Pancreas (tissue), 10 donors: ENCODE measurements at regions not wholly inside any gene's neighbourhood (a gene's known extent, or its start where the extent isn't known, plus 50 kb on each side); places are given as distances from the start of the nearest gene placed in this dataset.

Experiments
- ATAC-seq, 4 donors: fragments of 200-7000 bp; cut with Tn5 transposase; one replicate each; pipeline versions ENCODE4 v1.8.0 to v1.9.1; 2020; ENCODE audit warnings: mild to moderate bottlenecking in 4 of 4, moderate library complexity in 4 of 4
- DNase-seq, 6 donors: peaks; one replicate each; pipeline ENCODE4 v3.0.0-alpha.2; 2020
- FAIRE-seq: peaks from 2 replicates; lab custom pipeline; 2012; peaks lifted over from hg19 to GRCh38; lab: Jason Lieb, UNC
- H3K27ac ChIP-seq, 4 donors: fragments of 200-600 bp; sonication (generic); 1 replicate in 3 of 4; 2 replicates in 1 of 4; pipeline versions ENCODE4 v1.5.0 to v1.8.0; 2020
- H3K27me3 ChIP-seq, 4 donors: fragments of 200-600 bp; one replicate each; pipeline ENCODE4 v1.8.0; 2021
- H3K36me3 ChIP-seq, 3 donors: fragments of 200-600 bp; sonication (generic) in 1 of 3; one replicate each; pipeline versions ENCODE4 v1.5.0 to v1.8.0; 2020 to 2021
- H3K4me1 ChIP-seq, 3 donors: fragments of 200-600 bp; one replicate each; pipeline ENCODE4 v1.8.0; 2021
- H3K4me3 ChIP-seq, 4 donors: fragments of 200-600 bp; sonication (generic) in 2 of 4; one replicate each; pipeline versions ENCODE4 v1.5.0 to v1.8.0; 2020 to 2021
- H3K9me3 ChIP-seq, 4 donors: fragments of 200-600 bp; one replicate each; pipeline ENCODE4 v1.8.0; 2021
- CTCF ChIP-seq, 4 donors: fragments of 200-600 bp; sonication (generic) in 3 of 4; IDR thresholded peaks; one replicate each; pipeline versions ENCODE4 v1.5.0 to v1.8.0; 2021; ENCODE audit warnings: antibody characterized with exemption in 4 of 4
- WGBS, 2 donors: extraction: QIAGEN DNeasy Blood & Tissue Kit; methylation state at CpG; one replicate each; pipeline ENCODE4 v1.1.7; 2013; 5-methylcytosine and 5-hydroxymethylcytosine counted together
- intact Hi-C, 3 donors: fragments of 100-400 bp; cut with DNase I; formaldehyde crosslinking; loops; one replicate each; pipeline versions ENCODE4 v1.11.1 to v1.14.2; 2022
- donor health status: healthy with polysubstance abuse.
- donor health status: DM: no; HTN: no; CAD: no; lungs with moderate emphysema.
- donor health status: DM: no; HTN: no; CAD: no.
- donor health status: control.
- donor health status: control.
- donor health status: Bipolar disorder and iron deficiency.
- donor health status: DM: yes; HTN: yes; CAD: no.
- donor health status: DM: no; HTN: no; CAD: no.
- donor health status: DM: no; HTN: no; CAD: no.
- donor health status: DM: yes; HTN: yes; CAD: no.

- DNase-seq (no peak), ATAC-seq (no peak), FAIRE-seq (no peak)
- 88 to 90% methylated on average over 2 of the region's 2 CpGs for WGBS, 2 donors
- H3K27ac ChIP-seq = no peak overlapping the region
- no peaks in the 10 kb centered on the region for H3K27me3 ChIP-seq
- intact Hi-C loops = no loop called here
- H3K9me3 ChIP-seq = no peaks in the 10 kb centered on the region
- H3K36me3 ChIP-seq = no peaks in the 10 kb centered on the region
- no peak for TF ChIP-seq CTCF (IDR thresholded peaks at IDR 0.05)
- H3K4me1 ChIP-seq = no peaks in the 10 kb centered on the region
- no peak overlapping the region for H3K4me3 ChIP-seq
Observed at GRCh38 chr4:79034544-79034943, 95.3 kb upstream of the PAQR3 start.

DNA sequence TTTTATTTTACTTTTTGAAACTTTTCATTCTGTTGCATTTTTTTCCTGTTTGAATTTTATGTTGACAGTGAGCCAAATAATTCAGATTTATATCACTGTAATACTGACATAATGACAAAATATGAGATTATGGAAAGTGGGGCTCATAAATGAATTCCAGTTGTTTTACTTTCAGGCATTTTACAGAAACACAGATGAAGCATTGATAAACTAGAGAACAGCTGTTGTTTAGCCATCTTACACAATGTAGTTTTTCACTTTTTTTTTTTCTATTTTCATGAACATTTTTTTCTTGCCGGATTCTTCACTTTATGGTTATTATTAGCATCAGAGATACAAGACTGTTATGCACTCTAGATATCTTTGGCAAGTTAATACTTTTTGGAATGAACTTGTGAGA is 91.7 kb upstream of the PAQR3 start:
- intact Hi-C loops = no loop called here

GRCh38 chr4:79027656-79028055 is 88.4 kb upstream of the PAQR3 start:
- intact Hi-C loops = no loop called here
- no peaks in the 10 kb centered on the region for H3K36me3 ChIP-seq
- peaks cover 0 to 7% (median 7%) of the 10 kb centered on the region in 3 donors for H3K4me1 ChIP-seq
- 77 to 82% methylated on average over 4 of the region's 4 CpGs for whole genome bisulfite sequencing, 2 donors
- H3K9me3 ChIP-seq = no peaks in the 10 kb centered on the region
- DNase-seq = no peak
- no peak for TF ChIP-seq CTCF (IDR thresholded peaks at IDR 0.05)
- H3K27ac ChIP-seq = no peak overlapping the region
- no peak for FAIRE-seq
- ATAC-seq = no peak
- H3K4me3 ChIP-seq = no peak overlapping the region
- H3K27me3 ChIP-seq = no peaks in the 10 kb centered on the region

More for the DNA sequence above, 91.7 kb upstream of the PAQR3 start:
- Histone ChIP-seq H3K9me3 (no peaks in the 10 kb centered on the region), H3K27ac (no peak overlapping the region), H3K4me3 (no peak overlapping the region), H3K4me1 (peaks cover 0 to 7% (median 3%) of the 10 kb centered on the region in 3 donors), H3K27me3 (no peaks in the 10 kb centered on the region), H3K36me3 (no peaks in the 10 kb centered on the region)
- DNase-seq = no peak
- no peak for ATAC-seq
- TF ChIP-seq CTCF (IDR thresholded peaks at IDR 0.05) = no peak
- 56 to 81% methylated on average over 1 of the region's 1 CpG for WGBS, 2 donors
- no peak for FAIRE-seq

DNA sequence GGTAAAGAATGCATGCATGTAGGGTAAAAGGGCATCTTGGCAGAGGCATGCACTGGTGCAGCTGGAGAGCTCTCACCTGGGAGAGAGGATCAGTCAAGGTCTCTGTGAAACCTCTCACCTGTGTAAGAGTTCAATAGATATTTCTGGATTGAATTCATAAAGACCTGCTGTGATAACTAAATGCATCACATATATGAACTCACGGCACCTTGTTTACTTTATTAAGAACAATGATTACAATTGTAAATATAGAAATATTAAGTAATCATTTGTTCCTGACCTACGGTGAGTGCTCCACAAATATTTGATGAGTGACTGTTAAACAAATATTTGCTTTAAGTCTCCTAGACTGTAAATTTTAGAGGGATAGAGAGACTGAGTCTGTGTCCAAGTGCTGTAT is 85.9 kb upstream of the PAQR3 start:
- TF ChIP-seq CTCF (IDR thresholded peaks at IDR 0.05) = no peak
- FAIRE-seq = no peak
- no peak overlapping the region for H3K27ac ChIP-seq
- H3K4me3 ChIP-seq = no peak overlapping the region
- intact Hi-C loops = no loop called here
- no peaks in the 10 kb centered on the region for H3K27me3 ChIP-seq
- peaks cover 0 to 7% (median 7%) of the 10 kb centered on the region in 3 donors for H3K4me1 ChIP-seq
- WGBS, 2 donors = 7 to 9% methylated on average over 2 of the region's 2 CpGs
- DNase-seq = peak in 4 of 6 donors; percentile 12 to 44 (median 28)
- H3K36me3 ChIP-seq = no peaks in the 10 kb centered on the region
- peak; percentile 82 to 94 (median 92) for ATAC-seq
- no peaks in the 10 kb centered on the region for H3K9me3 ChIP-seq

GRCh38 chr4:79023799-79024770 is 84.8 kb upstream of the PAQR3 start:
- H3K27me3 ChIP-seq = no peaks in the 10 kb centered on the region
- DNase-seq = no peak
- H3K9me3 ChIP-seq = no peaks in the 10 kb centered on the region
- intact Hi-C loops = no loop called here
- H3K27ac ChIP-seq = no peak overlapping the region
- H3K36me3 ChIP-seq = no peaks in the 10 kb centered on the region
- no peak overlapping the region for H3K4me3 ChIP-seq
- H3K4me1 ChIP-seq = peaks cover 0 to 7% (median 7%) of the 10 kb centered on the region in 3 donors
- 91% methylated on average over 8 of the region's 8 CpGs for WGBS, 2 donors
- no peak for ATAC-seq
- no peak for FAIRE-seq
- TF ChIP-seq CTCF (IDR thresholded peaks at IDR 0.05) = no peak
